H9 (cell line): ENCODE measurements at regions not wholly inside any gene's neighbourhood (a gene's known extent, or its start where the extent isn't known, plus 50 kb on each side); places are given as distances from the start of the nearest gene placed in this dataset.
A peak's percentile ranks its signal among the peaks of the same experiment; 100 is the strongest.

Source experiments
- DNase-seq: peaks from one replicate; pipeline ENCODE4 v3.0.0-alpha.2; 2017
- H2AFZ ChIP-seq: one replicate; pipeline ENCODE4 v1.6.1; 2013; ENCODE audit warnings: mild to moderate bottlenecking, low read length, control low read depth, moderate library complexity
- H2AK5ac ChIP-seq: 2 replicates; pipeline ENCODE4 v1.6.1; 2013; ENCODE audit warnings: low read length, control low read depth, mixed read lengths; ENCODE audit not compliant: insufficient read length
- H2BK120ac ChIP-seq: one replicate; pipeline ENCODE4 v1.6.1; 2013; ENCODE audit warnings: low read depth, mild to moderate bottlenecking, low read length, control low read depth, inconsistent platforms; ENCODE audit not compliant: poor library complexity, severe bottlenecking
- H2BK12ac ChIP-seq: 2 replicates; pipeline ENCODE4 v1.6.1; 2013; ENCODE audit warnings: low read length, control low read depth, mixed read lengths, low read depth; ENCODE audit not compliant: insufficient read length
- H2BK15ac ChIP-seq: 2 replicates; pipeline ENCODE4 v1.6.1; 2013; ENCODE audit warnings: low read depth, low read length, control low read depth
- H2BK20ac ChIP-seq: one replicate; pipeline ENCODE4 v1.6.1; 2013; ENCODE audit warnings: low read depth, mild to moderate bottlenecking, low read length, control low read depth, inconsistent platforms; ENCODE audit not compliant: poor library complexity, severe bottlenecking
- H2BK5ac ChIP-seq: 2 replicates; pipeline ENCODE4 v1.6.1; 2013; ENCODE audit warnings: low read length, control low read depth, mixed read lengths; ENCODE audit not compliant: insufficient read length
- H3K14ac ChIP-seq: 2 replicates; pipeline ENCODE4 v1.6.1; 2013; ENCODE audit warnings: low read length, control low read depth; ENCODE audit not compliant: insufficient read depth
- H3K18ac ChIP-seq: 2 replicates; pipeline ENCODE4 v1.6.1; 2013; ENCODE audit warnings: low read depth, mild to moderate bottlenecking, mixed read lengths, low read length, control low read depth; ENCODE audit not compliant: insufficient read length
- H3K23ac ChIP-seq: 2 replicates; pipeline ENCODE4 v1.6.1; 2013; ENCODE audit warnings: low read length, control low read depth, mixed read lengths, low read depth; ENCODE audit not compliant: insufficient read length
- H3K23me2 ChIP-seq: 2 replicates; pipeline ENCODE4 v1.6.1; 2013; ENCODE audit warnings: low read depth, mild to moderate bottlenecking, mixed read lengths, low read length, control low read depth; ENCODE audit not compliant: insufficient read length, poor library complexity, severe bottlenecking
- H3K27ac ChIP-seq: 2 replicates; pipeline ENCODE4 v1.5.1; 2013; ENCODE audit warnings: low read length, control low read depth, mixed read lengths, low read depth; ENCODE audit not compliant: insufficient read length
- H3K27me3 ChIP-seq: 2 replicates; pipeline ENCODE4 v1.6.1; 2013; ENCODE audit warnings: low read length, control low read depth, inconsistent platforms; ENCODE audit not compliant: insufficient read depth
- H3K4ac ChIP-seq: 2 replicates; pipeline ENCODE4 v1.6.1; 2013; ENCODE audit warnings: low read depth, mild to moderate bottlenecking, control low read depth, inconsistent platforms, low read length, moderate library complexity
- H3K4me1 ChIP-seq: 2 replicates; pipeline ENCODE4 v1.6.1; 2013; ENCODE audit warnings: low read length, control low read depth, inconsistent platforms; ENCODE audit not compliant: insufficient read depth
- H3K4me2 ChIP-seq: 2 replicates; pipeline ENCODE4 v1.6.1; 2013; ENCODE audit warnings: low read length, control low read depth, mixed read lengths; ENCODE audit not compliant: insufficient read length, insufficient read depth
- H3K56ac ChIP-seq: 2 replicates; pipeline ENCODE4 v1.6.1; 2013; ENCODE audit warnings: low read depth, mild to moderate bottlenecking, mixed read lengths, low read length, control low read depth; ENCODE audit not compliant: insufficient read length
- H3K79me1 ChIP-seq: 2 replicates; pipeline ENCODE4 v1.6.1; 2013; ENCODE audit warnings: low read depth, mild to moderate bottlenecking, moderate library complexity, low read length, control low read depth, inconsistent platforms; ENCODE audit not compliant: insufficient read depth, poor library complexity, severe bottlenecking
- H3K79me2 ChIP-seq: 2 replicates; pipeline ENCODE4 v1.6.1; 2013; ENCODE audit warnings: low read length, control low read depth, inconsistent platforms; ENCODE audit not compliant: insufficient read depth
- H3K9ac ChIP-seq: 2 replicates; pipeline ENCODE4 v1.6.1; 2013; ENCODE audit warnings: low read length, control low read depth, mixed read lengths; ENCODE audit not compliant: insufficient read length; ENCODE audit errors: extremely low read depth
- H3K9me3 ChIP-seq: one replicate; pipeline ENCODE4 v1.6.1; 2013; ENCODE audit warnings: low read depth, low read length, inconsistent platforms; ENCODE audit not compliant: control insufficient read depth
- H3T11ph ChIP-seq: one replicate; pipeline ENCODE4 v1.6.1; 2013; ENCODE audit warnings: mild to moderate bottlenecking, low read length, control low read depth, inconsistent platforms
- H4K20me1 ChIP-seq: one replicate; pipeline ENCODE4 v1.6.1; 2013; ENCODE audit not compliant: control insufficient read depth, insufficient read length, insufficient read depth
- H4K5ac ChIP-seq: 2 replicates; pipeline ENCODE4 v1.6.1; 2013; ENCODE audit warnings: low read depth, mild to moderate bottlenecking, mixed read lengths, low read length, control low read depth; ENCODE audit not compliant: insufficient read length
- H4K8ac ChIP-seq: replicated peaks from 2 replicates; pipeline ENCODE4 v1.6.1; 2013; ENCODE audit warnings: low read length, control low read depth, mixed read lengths, low read depth; ENCODE audit not compliant: insufficient read length
- H4K91ac ChIP-seq: 2 replicates; pipeline ENCODE4 v1.6.1; 2013; ENCODE audit warnings: low read depth, mild to moderate bottlenecking, moderate library complexity, mixed read lengths, low read length, control low read depth; ENCODE audit not compliant: insufficient read length
- H3K27ac Mint-ChIP-seq, 3 experiments: 2 replicates in 2 of 3; 3 replicates in 1 of 3; pipeline ENCODE4 v1.8.0; 2020 to 2021; ENCODE audit warnings: mixed read lengths in 3 of 3, mild to moderate bottlenecking in 1 of 3, moderate library complexity in 1 of 3
- H3K27me3 Mint-ChIP-seq: 2 replicates; pipeline ENCODE4 v1.8.0; 2021; ENCODE audit warnings: low read depth, mild to moderate bottlenecking, moderate library complexity, mixed read lengths
- H3K36me3 Mint-ChIP-seq, 3 experiments: 2 replicates in 2 of 3; 3 replicates in 1 of 3; pipeline ENCODE4 v1.8.0; 2020 to 2021; ENCODE audit warnings: low read depth in 3 of 3, mixed read lengths in 3 of 3; ENCODE audit not compliant: insufficient read depth in 1 of 3
- H3K4me1 Mint-ChIP-seq, 2 experiments: 2 replicates each; pipeline ENCODE4 v1.8.0; 2020; ENCODE audit warnings: mixed read lengths in 2 of 2
- H3K4me3 Mint-ChIP-seq, 2 experiments: 2 replicates in 1 of 2; 3 replicates in 1 of 2; pipeline ENCODE4 v1.8.0; 2020 to 2021; ENCODE audit warnings: mild to moderate bottlenecking in 2 of 2, mixed read lengths in 2 of 2, moderate library complexity in 1 of 2
- H3K9me3 Mint-ChIP-seq, 2 experiments: 2 replicates in 1 of 2; 3 replicates in 1 of 2; pipeline ENCODE4 v1.8.0; 2020; ENCODE audit warnings: mild to moderate bottlenecking in 2 of 2, mixed read lengths in 2 of 2, moderate library complexity in 1 of 2
- WGBS: extraction: QIAGEN DNeasy Blood & Tissue Kit; methylation state at CpG from one replicate; pipeline ENCODE4 v1.1.7; 2013; ENCODE audit warnings: missing lambda C conversion rate, low lambda C conversion rate, mixed read lengths; ENCODE audit not compliant: insufficient read length; ENCODE audit errors: extremely low coverage; 5-methylcytosine and 5-hydroxymethylcytosine counted together
- TF ChIP-seq, protein P1 (sequence below): fragments of 200-600 bp; sonication (generic); conservative IDR thresholded peaks from 3 replicates; pipeline ENCODE4 v1.8.0; 2021; ENCODE audit warnings: antibody characterized with exemption, mild to moderate bottlenecking

DNA sequence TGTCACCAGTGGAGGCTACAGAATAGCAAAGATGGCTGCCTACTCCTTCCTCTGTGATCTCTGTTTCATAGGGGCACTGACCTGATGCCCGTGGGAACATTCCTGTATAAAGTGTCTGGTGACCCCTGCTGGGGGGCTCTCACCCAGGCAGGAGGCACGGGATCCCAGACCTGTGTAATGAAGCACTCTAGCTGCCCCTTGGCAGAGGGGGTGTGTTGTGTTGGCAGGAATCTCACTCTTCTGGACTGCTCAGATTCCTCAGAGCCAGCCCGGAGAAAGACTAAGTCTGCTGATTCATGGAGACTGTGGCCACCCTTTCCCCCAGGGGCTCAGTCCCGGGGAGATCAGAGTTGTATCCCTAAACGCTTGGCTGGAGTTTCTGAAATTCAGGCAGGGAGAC, 648.3 kb downstream of the SPRY1 start:
- no CpG with 5 or more reads among the region's 5 CpGs for WGBS
- Histone ChIP-seq H4K5ac (no peak overlapping the region), H2AFZ (no peak overlapping the region), H4K8ac (no peak overlapping the region), H3K4me2 (no peak overlapping the region), H3K18ac (no peak overlapping the region), H3K9me3 (no peaks in the 10 kb centered on the region), H3K79me1 (no peaks in the 10 kb centered on the region), H3K27ac (no peak overlapping the region), H3K56ac (no peak overlapping the region), H3K79me2 (no peaks in the 10 kb centered on the region), H3K23ac (no peak overlapping the region), H3K14ac (no peak overlapping the region), H2BK12ac (no peak overlapping the region), H4K91ac (no peak overlapping the region), H2BK5ac (no peak overlapping the region), H3K4me1 (no peaks in the 10 kb centered on the region), H2AK5ac (no peak overlapping the region), H4K20me1 (no peaks in the 10 kb centered on the region), H3K4ac (no peak overlapping the region), H3K27me3 (no peaks in the 10 kb centered on the region), H3K9ac (no peak overlapping the region), H3T11ph (no peak overlapping the region), H3K23me2 (no peaks in the 10 kb centered on the region), H2BK15ac (no peak overlapping the region), H2BK20ac (no peak overlapping the region), H2BK120ac (no peak overlapping the region)
- TF ChIP-seq, protein P1, sequence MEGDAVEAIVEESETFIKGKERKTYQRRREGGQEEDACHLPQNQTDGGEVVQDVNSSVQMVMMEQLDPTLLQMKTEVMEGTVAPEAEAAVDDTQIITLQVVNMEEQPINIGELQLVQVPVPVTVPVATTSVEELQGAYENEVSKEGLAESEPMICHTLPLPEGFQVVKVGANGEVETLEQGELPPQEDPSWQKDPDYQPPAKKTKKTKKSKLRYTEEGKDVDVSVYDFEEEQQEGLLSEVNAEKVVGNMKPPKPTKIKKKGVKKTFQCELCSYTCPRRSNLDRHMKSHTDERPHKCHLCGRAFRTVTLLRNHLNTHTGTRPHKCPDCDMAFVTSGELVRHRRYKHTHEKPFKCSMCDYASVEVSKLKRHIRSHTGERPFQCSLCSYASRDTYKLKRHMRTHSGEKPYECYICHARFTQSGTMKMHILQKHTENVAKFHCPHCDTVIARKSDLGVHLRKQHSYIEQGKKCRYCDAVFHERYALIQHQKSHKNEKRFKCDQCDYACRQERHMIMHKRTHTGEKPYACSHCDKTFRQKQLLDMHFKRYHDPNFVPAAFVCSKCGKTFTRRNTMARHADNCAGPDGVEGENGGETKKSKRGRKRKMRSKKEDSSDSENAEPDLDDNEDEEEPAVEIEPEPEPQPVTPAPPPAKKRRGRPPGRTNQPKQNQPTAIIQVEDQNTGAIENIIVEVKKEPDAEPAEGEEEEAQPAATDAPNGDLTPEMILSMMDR = no peak
- Mint-ChIP-seq H3K4me1 (no peaks in the 10 kb centered on the region), H3K27ac (peak overlapping the region in 1 of 3 experiments; percentile 27; a peak in 1 of 7 replicates), H3K9me3 (peaks cover 4 to 5% of the 10 kb centered on the region in 2 experiments; a peak in 4 of 5 replicates), H3K27me3 (no peaks in the 10 kb centered on the region), H3K4me3 (no peak overlapping the region), H3K36me3 (peaks cover 3 to 8% (median 3%) of the 10 kb centered on the region in 3 experiments; a peak in 4 of 7 replicates)
- DNase-seq = no peak
